ENCODE measurements at regions not wholly inside any gene's neighbourhood (a gene's known extent, or its start where the extent isn't known, plus 50 kb on each side); places are given as distances from the start of the nearest gene placed in this dataset.

GRCh38 chr2:41167014-41167413 is 715.1 kb upstream of the SLC8A1 start:
- DNase-seq (ENCODE audit: low read depth), result no peak
- TF ChIP-seq, protein P1, sequence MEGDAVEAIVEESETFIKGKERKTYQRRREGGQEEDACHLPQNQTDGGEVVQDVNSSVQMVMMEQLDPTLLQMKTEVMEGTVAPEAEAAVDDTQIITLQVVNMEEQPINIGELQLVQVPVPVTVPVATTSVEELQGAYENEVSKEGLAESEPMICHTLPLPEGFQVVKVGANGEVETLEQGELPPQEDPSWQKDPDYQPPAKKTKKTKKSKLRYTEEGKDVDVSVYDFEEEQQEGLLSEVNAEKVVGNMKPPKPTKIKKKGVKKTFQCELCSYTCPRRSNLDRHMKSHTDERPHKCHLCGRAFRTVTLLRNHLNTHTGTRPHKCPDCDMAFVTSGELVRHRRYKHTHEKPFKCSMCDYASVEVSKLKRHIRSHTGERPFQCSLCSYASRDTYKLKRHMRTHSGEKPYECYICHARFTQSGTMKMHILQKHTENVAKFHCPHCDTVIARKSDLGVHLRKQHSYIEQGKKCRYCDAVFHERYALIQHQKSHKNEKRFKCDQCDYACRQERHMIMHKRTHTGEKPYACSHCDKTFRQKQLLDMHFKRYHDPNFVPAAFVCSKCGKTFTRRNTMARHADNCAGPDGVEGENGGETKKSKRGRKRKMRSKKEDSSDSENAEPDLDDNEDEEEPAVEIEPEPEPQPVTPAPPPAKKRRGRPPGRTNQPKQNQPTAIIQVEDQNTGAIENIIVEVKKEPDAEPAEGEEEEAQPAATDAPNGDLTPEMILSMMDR (IDR thresholded peaks at IDR 0.05; ENCODE audit: insufficient read depth, low read depth, low read length), result no peak
- H3K4me3 ChIP-seq (ENCODE audit: low read depth, low read length), result no peak overlapping the region

DNA sequence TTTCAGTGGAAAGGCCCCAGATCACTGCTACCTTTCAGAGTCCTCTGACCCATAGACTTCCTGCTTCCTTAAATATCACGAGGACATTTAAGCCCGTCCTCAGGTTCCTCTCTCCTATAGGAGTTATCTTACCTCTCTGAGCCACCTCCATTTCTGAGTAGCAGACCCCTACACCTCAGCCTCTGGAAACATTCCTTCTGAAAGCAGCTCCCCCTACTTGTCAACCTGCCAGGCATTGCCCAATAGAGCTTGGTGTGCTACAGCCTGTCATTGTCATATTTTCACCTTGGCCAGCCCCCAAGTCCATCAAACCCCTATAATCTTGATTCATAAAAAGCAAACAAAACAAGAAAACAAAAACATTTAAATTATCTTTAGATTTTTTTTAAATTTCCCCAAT is 717.9 kb upstream of the SLC8A1 start:
- no peak overlapping the region for H3K4me3 ChIP-seq (ENCODE audit: low read depth, low read length)
- TF ChIP-seq, protein P1 (IDR thresholded peaks at IDR 0.05; ENCODE audit: insufficient read depth, low read depth, low read length), result no peak

DNA sequence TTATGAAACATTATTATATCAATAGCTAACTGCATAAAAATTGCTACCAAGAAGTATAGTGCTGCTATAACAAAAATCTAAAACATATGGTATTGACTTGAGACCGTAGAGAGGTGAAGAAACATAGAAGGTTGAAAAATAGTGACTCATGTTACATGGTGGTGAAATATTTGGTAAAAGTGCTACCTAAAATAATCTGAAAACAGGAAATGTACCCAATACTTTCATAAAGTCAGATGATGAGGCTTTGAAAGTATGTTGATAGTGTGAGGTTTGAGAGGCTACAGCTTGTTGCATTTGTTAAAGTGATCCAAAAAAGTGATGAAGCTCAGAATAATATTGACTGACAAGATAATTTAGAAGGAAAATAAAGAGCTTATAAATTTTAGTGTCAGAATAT is 718.7 kb upstream of the SLC8A1 start:
- TF ChIP-seq, protein P1 (IDR thresholded peaks at IDR 0.05; ENCODE audit: insufficient read depth, low read depth, low read length), result no peak
- no peak for DNase-seq (ENCODE audit: low read depth)
- H3K4me3 ChIP-seq (ENCODE audit: low read depth, low read length), result no peak overlapping the region

More for the DNA sequence above, 717.9 kb upstream of the SLC8A1 start:
- no peak for DNase-seq (ENCODE audit: low read depth)

GRCh38 chr2:41180387-41180786 is 728.5 kb upstream of the SLC8A1 start:
- no peak overlapping the region for H3K4me3 ChIP-seq (ENCODE audit: low read depth, low read length)
- TF ChIP-seq, protein P1 (IDR thresholded peaks at IDR 0.05; ENCODE audit: insufficient read depth, low read depth, low read length), result no peak
- DNase-seq (ENCODE audit: low read depth), result no peak

- H3K4me3 ChIP-seq (ENCODE audit: low read depth, low read length), result no peak overlapping the region
- TF ChIP-seq, protein P1 (IDR thresholded peaks at IDR 0.05; ENCODE audit: insufficient read depth, low read depth, low read length), result no peak
- no peak for DNase-seq (ENCODE audit: low read depth)
Observed at GRCh38 chr2:41182961-41183360, 731.1 kb upstream of the SLC8A1 start.

- TF ChIP-seq, protein P1 (IDR thresholded peaks at IDR 0.05; ENCODE audit: insufficient read depth, low read depth, low read length), result no peak
- H3K4me3 ChIP-seq (ENCODE audit: low read depth, low read length), result no peak overlapping the region
- DNase-seq (ENCODE audit: low read depth), result peak; percentile 1
Observed at GRCh38 chr2:41187376-41188122, 735.7 kb upstream of the SLC8A1 start.

DNA sequence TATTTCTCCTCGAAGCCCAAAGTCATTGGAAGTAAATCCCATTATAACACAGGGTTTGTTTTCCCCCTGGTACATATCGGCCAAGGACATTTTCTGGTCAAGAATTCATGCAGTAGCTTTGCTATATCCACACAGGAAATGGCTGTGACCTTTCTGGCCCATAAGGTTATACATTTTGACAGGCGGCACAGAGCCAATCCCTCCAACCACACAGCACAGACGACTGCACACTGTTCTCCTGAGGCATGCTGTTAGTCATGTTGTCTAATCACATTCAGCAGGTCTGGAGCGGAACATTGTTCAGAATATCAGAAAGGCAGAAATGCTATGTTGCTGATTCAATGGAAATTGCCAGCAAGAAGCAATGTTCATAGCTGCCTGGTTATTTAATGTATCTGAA is 742.3 kb upstream of the SLC8A1 start:
- TF ChIP-seq, protein P1 (IDR thresholded peaks at IDR 0.05; ENCODE audit: insufficient read depth, low read depth, low read length), result no peak
- peak; percentile 10 for DNase-seq (ENCODE audit: low read depth)
- no peak overlapping the region for H3K4me3 ChIP-seq (ENCODE audit: low read depth, low read length)

All from fibroblast of villous mesenchyme (primary cell).